IMR-90 (cell line): ENCODE measurements at regions not wholly inside any gene's neighbourhood (a gene's known extent, or its start where the extent isn't known, plus 50 kb on each side); places are given as distances from the start of the nearest gene placed in this dataset.

Experiments
- ATAC-seq: fragments of 200-7000 bp; cut with Tn5 transposase; 2 replicates; pipeline ENCODE4 v1.9.1; 2020; ENCODE audit warnings: low read depth, mild to moderate bottlenecking, moderate library complexity
- BruUV-seq: library from RNA; stranded (reverse); fragments of 400-500 nt; replicated peaks from 2 replicates; lab custom pipeline; 2021; lab: Mats Ljungman, UMichigan
- CTCF ChIA-PET: fragments of 300-600 bp; formaldehyde crosslinking; extraction: SDS; loops from one replicate; lab custom pipeline; 2021; ENCODE audit warnings: antibody characterized with exemption; lab: Yijun Ruan, JAX
- POLR2A ChIA-PET: fragments of 300-600 bp; sonication (Branson Sonifier 250); formaldehyde crosslinking; loops from one replicate; lab custom pipeline; 2022; ENCODE audit warnings: antibody characterized with exemption; ENCODE audit not compliant: unreplicated experiment; lab: Charles Lee
- DNase-seq: peaks from one replicate; pipeline ENCODE4 v3.0.0; 2013
- H2AFZ ChIP-seq: replicated peaks from 2 replicates; pipeline ENCODE3; 2013; ENCODE audit warnings: low read length, mild to moderate bottlenecking; ENCODE audit not compliant: poor library complexity
- H2AK5ac ChIP-seq: 2 replicates; pipeline ENCODE4 v1.6.1; 2013; ENCODE audit warnings: low read depth, low read length, inconsistent platforms
- H2AK9ac ChIP-seq: replicated peaks from 2 replicates; pipeline ENCODE3; 2013; ENCODE audit warnings: mild to moderate bottlenecking, low read depth, low read length, moderate library complexity; ENCODE audit not compliant: poor library complexity
- H2BK120ac ChIP-seq: 2 replicates; pipeline ENCODE4 v1.6.1; 2013; ENCODE audit warnings: low read depth, low read length, inconsistent platforms
- H2BK15ac ChIP-seq: 3 replicates; pipeline ENCODE4 v1.6.1; 2013; ENCODE audit warnings: low read depth, low read length, inconsistent platforms
- H2BK20ac ChIP-seq: 2 replicates; pipeline ENCODE4 v1.6.1; 2013; ENCODE audit warnings: low read depth, mild to moderate bottlenecking, inconsistent platforms, low read length, moderate library complexity
- H2BK5ac ChIP-seq: 2 replicates; pipeline ENCODE4 v1.6.1; 2013; ENCODE audit warnings: mild to moderate bottlenecking, low read depth, low read length, inconsistent platforms; ENCODE audit not compliant: poor library complexity, severe bottlenecking
- H3K14ac ChIP-seq: replicated peaks from 2 replicates; pipeline ENCODE4 v1.6.1; 2013; ENCODE audit warnings: low read depth, low read length, inconsistent platforms
- H3K18ac ChIP-seq: 2 replicates; pipeline ENCODE4 v1.6.1; 2013; ENCODE audit warnings: low read depth, low read length, control low read depth
- H3K23ac ChIP-seq: 2 replicates; pipeline ENCODE4 v1.6.1; 2013; ENCODE audit warnings: low read depth, low read length, inconsistent platforms
- H3K27ac ChIP-seq: 2 replicates; pipeline ENCODE4 v1.5.1; 2013; ENCODE audit warnings: mild to moderate bottlenecking, control low read depth, low read length; ENCODE audit not compliant: insufficient read depth
- H3K27me3 ChIP-seq: 2 replicates; pipeline ENCODE4 v1.6.1; 2013; ENCODE audit warnings: low read length; ENCODE audit not compliant: control insufficient read depth, insufficient read depth
- H3K36me3 ChIP-seq: 2 replicates; pipeline ENCODE4 v1.6.1; 2013; ENCODE audit warnings: low read length, mixed read lengths; ENCODE audit not compliant: control insufficient read depth, insufficient read depth
- H3K4ac ChIP-seq: 2 replicates; pipeline ENCODE4 v1.6.1; 2013; ENCODE audit warnings: low read depth, low read length, inconsistent platforms
- H3K4me1 ChIP-seq: 2 replicates; pipeline ENCODE4 v1.6.1; 2013; ENCODE audit warnings: low read length, mixed read lengths; ENCODE audit not compliant: control insufficient read depth, insufficient read depth
- H3K4me2 ChIP-seq: 2 replicates; pipeline ENCODE4 v1.6.1; 2013; ENCODE audit warnings: low read depth, mild to moderate bottlenecking, control low read depth, low read length, moderate library complexity
- H3K4me3 ChIP-seq: 2 replicates; pipeline ENCODE4 v1.5.1; 2013; ENCODE audit warnings: low read depth, mild to moderate bottlenecking, control low read depth, low read length, moderate library complexity; ENCODE audit not compliant: insufficient read depth
- H3K56ac ChIP-seq: 2 replicates; pipeline ENCODE4 v1.6.1; 2013; ENCODE audit warnings: low read length, inconsistent platforms; ENCODE audit not compliant: insufficient read depth; ENCODE audit errors: extremely low read depth
- H3K79me1 ChIP-seq, 2 experiments: 2 replicates each; pipeline ENCODE4 v1.6.1; 2013; ENCODE audit warnings: low read length in 2 of 2, inconsistent platforms in 1 of 2, low read depth in 1 of 2
- H3K9ac ChIP-seq: 2 replicates; pipeline ENCODE4 v1.6.1; 2013; ENCODE audit warnings: low read depth, low read length, control low read depth
- H3K9me1 ChIP-seq: 2 replicates; pipeline ENCODE4 v1.6.1; 2013; ENCODE audit warnings: low read length, inconsistent platforms; ENCODE audit not compliant: insufficient read depth
- H3K9me3 ChIP-seq: 2 replicates; pipeline ENCODE4 v1.6.1; 2013; ENCODE audit warnings: low read length; ENCODE audit not compliant: control insufficient read depth, insufficient read depth
- H4K20me1 ChIP-seq: 2 replicates; pipeline ENCODE4 v1.6.1; 2013; ENCODE audit warnings: low read length, inconsistent platforms; ENCODE audit not compliant: insufficient read depth
- H4K5ac ChIP-seq: 2 replicates; pipeline ENCODE4 v1.6.1; 2013; ENCODE audit warnings: mild to moderate bottlenecking, low read depth, low read length, control low read depth
- H4K8ac ChIP-seq, 2 experiments: 2 replicates each; pipeline ENCODE4 v1.6.1; 2013; ENCODE audit warnings: low read depth in 2 of 2, low read length in 2 of 2, control low read depth in 1 of 2, inconsistent platforms in 1 of 2
- H4K91ac ChIP-seq: 2 replicates; pipeline ENCODE4 v1.6.1; 2013; ENCODE audit warnings: low read depth, low read length, inconsistent platforms; ENCODE audit not compliant: insufficient read depth
- CEBPB ChIP-seq: IDR thresholded peaks from 2 replicates; pipeline ENCODE4 v1.6.1; 2012; ENCODE audit warnings: low read depth, low read length, improper control_type of control experiment
- FOS ChIP-seq: fragments of 150-350 bp; IDR thresholded peaks from 2 replicates; pipeline ENCODE4 v1.6.1; 2016; ENCODE audit warnings: low read depth, low read length
- MAFK ChIP-seq: IDR thresholded peaks from 2 replicates; pipeline ENCODE4 v1.6.1; 2012; ENCODE audit warnings: low read depth, low read length, improper control_type of control experiment
- MAZ ChIP-seq: IDR thresholded peaks from 2 replicates; pipeline ENCODE4 v1.6.1; 2012; ENCODE audit warnings: low read depth, mild to moderate bottlenecking, low read length, improper control_type of control experiment, moderate library complexity, borderline replicate concordance
- MXI1 ChIP-seq: IDR thresholded peaks from 2 replicates; pipeline ENCODE4 v1.6.1; 2012; ENCODE audit warnings: low read depth, mild to moderate bottlenecking, low read length, moderate library complexity, borderline replicate concordance
- RCOR1 ChIP-seq: IDR thresholded peaks from 2 replicates; pipeline ENCODE4 v1.6.1; 2012; ENCODE audit warnings: mild to moderate bottlenecking, low read length, improper control_type of control experiment; ENCODE audit not compliant: insufficient replicate concordance
- SMC3 ChIP-seq: fragments of 150-350 bp; IDR thresholded peaks from 2 replicates; pipeline ENCODE4 v1.6.1; 2016; ENCODE audit warnings: low read depth, mild to moderate bottlenecking, antibody characterized with exemption, low read length, moderate library complexity
- WGBS, 2 experiments: methylation state at CpG; one replicate each; pipeline versions ENCODE4 v1.1.5 to v1.1.7; 2013; ENCODE audit warnings: missing lambda C conversion rate in 2 of 2; ENCODE audit not compliant: insufficient read length in 1 of 2; ENCODE audit errors: extremely low coverage in 2 of 2; 5-methylcytosine and 5-hydroxymethylcytosine counted together
- dilution Hi-C: fragments of 300-500 bp; cut with HindIII; formaldehyde crosslinking; loops from one replicate; pipeline ENCODE4 v1.14.3; 2018; ENCODE audit warnings: low sequenced_read_pairs; ENCODE audit not compliant: unreplicated experiment
- in situ Hi-C: fragments of 300-500 bp; cut with MboI; formaldehyde crosslinking; loops from 3 replicates; pipeline ENCODE4 v1.14.3; 2019; ENCODE audit warnings: low sequenced_read_pairs, inconsistent platforms, mixed read lengths
- intact Hi-C: fragments of 100-400 bp; cut with micrococcal nuclease; formaldehyde crosslinking; loops from 2 replicates; pipeline ENCODE4 v1.10.0; 2022
- TF ChIP-seq, protein P1 (sequence below): fragments of 150-350 bp; IDR thresholded peaks from 2 replicates; pipeline ENCODE4 v1.6.1; 2017; ENCODE audit warnings: mild to moderate bottlenecking, antibody characterized with exemption, low read length, low read depth

DNA sequence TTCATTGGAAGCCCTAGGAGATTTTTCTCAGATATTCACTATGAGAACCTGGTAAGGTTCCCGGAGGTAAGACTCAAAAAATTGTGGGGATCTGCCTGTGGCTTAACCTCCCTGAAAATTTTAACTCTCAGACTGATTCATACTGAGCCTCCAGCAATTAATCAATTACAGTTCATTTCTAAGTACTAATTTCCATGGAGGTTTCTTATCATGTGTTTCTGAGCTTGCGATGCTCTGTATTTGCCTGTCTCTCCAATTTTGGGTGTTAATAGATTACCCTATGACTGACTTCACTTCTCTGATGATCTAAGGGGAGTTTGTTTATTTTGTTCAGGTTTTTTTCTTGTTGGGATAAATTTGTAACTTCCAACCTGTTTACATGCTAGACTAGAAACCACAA is 215.4 kb upstream of the TMEM196 start:
- Histone ChIP-seq H2AK9ac (no peak overlapping the region), H4K91ac (no peak overlapping the region), H3K9me1 (no peaks in the 10 kb centered on the region), H3K23ac (no peak overlapping the region), H4K20me1 (no peaks in the 10 kb centered on the region), H3K14ac (no peak overlapping the region), H2BK20ac (no peak overlapping the region), H3K56ac (no peak overlapping the region), H4K5ac (no peak overlapping the region), H3K4me1 (no peaks in the 10 kb centered on the region), H3K27ac (no peak overlapping the region), H2BK5ac (no peak overlapping the region), H3K4me3 (no peak overlapping the region), H3K4me2 (no peak overlapping the region), H3K27me3 (no peaks in the 10 kb centered on the region), H2AK5ac (no peak overlapping the region), H3K18ac (no peak overlapping the region), H3K79me1 (no peaks in the 10 kb centered on the region), H3K36me3 (no peaks in the 10 kb centered on the region), H3K9ac (no peak overlapping the region), H2AFZ (no peak overlapping the region), H3K9me3 (no peaks in the 10 kb centered on the region), H3K4ac (no peak overlapping the region), H4K8ac (no peak overlapping the region), H2BK120ac (no peak overlapping the region), H2BK15ac (no peak overlapping the region)
- TF ChIP-seq FOS = no peak
- no peak for TF ChIP-seq MXI1
- TF ChIP-seq, protein P1, sequence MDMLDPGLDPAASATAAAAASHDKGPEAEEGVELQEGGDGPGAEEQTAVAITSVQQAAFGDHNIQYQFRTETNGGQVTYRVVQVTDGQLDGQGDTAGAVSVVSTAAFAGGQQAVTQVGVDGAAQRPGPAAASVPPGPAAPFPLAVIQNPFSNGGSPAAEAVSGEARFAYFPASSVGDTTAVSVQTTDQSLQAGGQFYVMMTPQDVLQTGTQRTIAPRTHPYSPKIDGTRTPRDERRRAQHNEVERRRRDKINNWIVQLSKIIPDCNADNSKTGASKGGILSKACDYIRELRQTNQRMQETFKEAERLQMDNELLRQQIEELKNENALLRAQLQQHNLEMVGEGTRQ = no peak
- no peak for TF ChIP-seq MAZ
- no peak for TF ChIP-seq CEBPB
- no peak for TF ChIP-seq RCOR1
- no peak for TF ChIP-seq SMC3
- no peak for TF ChIP-seq MAFK
- POLR2A ChIA-PET = no interaction called here
- CTCF ChIA-PET = no interaction called here
- dilution Hi-C loops (no loop called here), in situ Hi-C loops (loop anchor here (10.0 kb wide), 1 partner anchor 326 kb away; no protein-coding TSS in a partner anchor), intact Hi-C loops (loop anchor here (10.0 kb wide), 1 partner anchor 416 kb away; no protein-coding TSS in a partner anchor)
- no TSS peak for BruUV-seq
- ATAC-seq (no peak), DNase-seq (no peak)
- no CpG with 5 or more reads among the region's 2 CpGs for WGBS, 2 experiments
